ENCODE measurements at regions not wholly inside any gene's neighbourhood (a gene's known extent, or its start where the extent isn't known, plus 50 kb on each side); places are given as distances from the start of the nearest gene placed in this dataset.
A peak's percentile ranks its signal among the peaks of the same experiment; 100 is the strongest.

- Mint-ChIP-seq H3K36me3 (ENCODE audit: low read depth, unreplicated experiment) (no peaks in the 10 kb centered on the region), H3K4me3 (ENCODE audit: unreplicated experiment) (no peak overlapping the region), H3K4me1 (ENCODE audit: low read depth, unreplicated experiment) (peaks cover 26% of the 10 kb centered on the region), H3K27ac (ENCODE audit: unreplicated experiment) (peak overlapping the region; percentile 68), H3K9me3 (ENCODE audit: unreplicated experiment) (peaks cover 3% of the 10 kb centered on the region), H3K27me3 (ENCODE audit: low read depth, unreplicated experiment) (no peaks in the 10 kb centered on the region)
- Histone ChIP-seq H3K27me3 (ENCODE audit: insufficient read depth, low read length) (no peaks in the 10 kb centered on the region), H3K9me3 (ENCODE audit: insufficient read depth, low read depth, low read length) (no peaks in the 10 kb centered on the region), H3K79me2 (ENCODE audit: insufficient read depth, low read length) (no peaks in the 10 kb centered on the region), H3K9ac (ENCODE audit: low read length) (no peak overlapping the region), H3K36me3 (ENCODE audit: insufficient read depth, low read length) (no peaks in the 10 kb centered on the region), H2AFZ (ENCODE audit: low read depth, low read length) (no peak overlapping the region), H3K27ac (ENCODE audit: low read depth, low read length) (no peak overlapping the region), H3K4me1 (ENCODE audit: insufficient read depth, low read length) (peaks cover 14% of the 10 kb centered on the region), H3K4me2 (ENCODE audit: low read length) (no peak overlapping the region), H4K20me1 (ENCODE audit: insufficient read depth, low read length) (no peaks in the 10 kb centered on the region), H3K4me3 (ENCODE audit: insufficient read depth, low read depth, low read length) (no peak overlapping the region)
- DNase-seq (ENCODE audit: low read depth): no peak
- no peak for FAIRE-seq
- TF ChIP-seq EZH2 (IDR thresholded peaks at IDR 0.05; ENCODE audit: insufficient read depth, low read length) (no peak), CTCF (IDR thresholded peaks at IDR 0.05; ENCODE audit: insufficient read depth, low read depth, low read length) (no peak)
These were observed 220.2 kb upstream of the COL8A1 start for GRCh38 chr3:99418209-99418635.

- H3K4me1 Mint-ChIP-seq (ENCODE audit: low read depth, unreplicated experiment): peaks cover 40% of the 10 kb centered on the region
- H3K27ac ChIP-seq (ENCODE audit: low read depth, low read length): peak overlapping the region; percentile 68
- H3K4me1 ChIP-seq (ENCODE audit: insufficient read depth, low read length): peaks cover 24% of the 10 kb centered on the region
- TF ChIP-seq EZH2 (IDR thresholded peaks at IDR 0.05; ENCODE audit: insufficient read depth, low read length) (no peak), CTCF (IDR thresholded peaks at IDR 0.05; ENCODE audit: insufficient read depth, low read depth, low read length) (no peak)
- no peak overlapping the region for H3K4me3 ChIP-seq (ENCODE audit: insufficient read depth, low read depth, low read length)
- no peak overlapping the region for H2AFZ ChIP-seq (ENCODE audit: low read depth, low read length)
- H3K79me2 ChIP-seq (ENCODE audit: insufficient read depth, low read length): no peaks in the 10 kb centered on the region
- FAIRE-seq: peak; percentile 98
- H3K36me3 ChIP-seq (ENCODE audit: insufficient read depth, low read length): no peaks in the 10 kb centered on the region
- peak; percentile 73 for DNase-seq (ENCODE audit: low read depth)
- peak overlapping the region; percentile 14 for H3K9ac ChIP-seq (ENCODE audit: low read length)
- peak overlapping the region; percentile 58 for H3K4me2 ChIP-seq (ENCODE audit: low read length)
- peaks cover 3% of the 10 kb centered on the region for H3K9me3 Mint-ChIP-seq (ENCODE audit: unreplicated experiment)
- no peaks in the 10 kb centered on the region for H3K27me3 ChIP-seq (ENCODE audit: insufficient read depth, low read length)
- H3K36me3 Mint-ChIP-seq (ENCODE audit: low read depth, unreplicated experiment): no peaks in the 10 kb centered on the region
- H3K9me3 ChIP-seq (ENCODE audit: insufficient read depth, low read depth, low read length): no peaks in the 10 kb centered on the region
- H4K20me1 ChIP-seq (ENCODE audit: insufficient read depth, low read length): no peaks in the 10 kb centered on the region
- no peaks in the 10 kb centered on the region for H3K27me3 Mint-ChIP-seq (ENCODE audit: low read depth, unreplicated experiment)
- peak overlapping the region; percentile 78 for H3K27ac Mint-ChIP-seq (ENCODE audit: unreplicated experiment)
- no peak overlapping the region for H3K4me3 Mint-ChIP-seq (ENCODE audit: unreplicated experiment)
These were observed 224.9 kb upstream of the COL8A1 start for GRCh38 chr3:99413504-99413903.

- peak overlapping the region; percentile 77 for H3K27ac ChIP-seq (ENCODE audit: low read depth, low read length)
- no peaks in the 10 kb centered on the region for H3K36me3 ChIP-seq (ENCODE audit: insufficient read depth, low read length)
- H3K9ac ChIP-seq (ENCODE audit: low read length): peak overlapping the region; percentile 64
- H3K4me3 ChIP-seq (ENCODE audit: insufficient read depth, low read depth, low read length): no peak overlapping the region
- H3K79me2 ChIP-seq (ENCODE audit: insufficient read depth, low read length): no peaks in the 10 kb centered on the region
- Mint-ChIP-seq H3K4me1 (ENCODE audit: low read depth, unreplicated experiment) (peaks cover 37% of the 10 kb centered on the region), H3K27me3 (ENCODE audit: low read depth, unreplicated experiment) (no peaks in the 10 kb centered on the region), H3K27ac (ENCODE audit: unreplicated experiment) (peak overlapping the region; percentile 87), H3K9me3 (ENCODE audit: unreplicated experiment) (peaks cover 1% of the 10 kb centered on the region), H3K36me3 (ENCODE audit: low read depth, unreplicated experiment) (no peaks in the 10 kb centered on the region), H3K4me3 (ENCODE audit: unreplicated experiment) (no peak overlapping the region)
- peak overlapping the region; percentile 59 for H2AFZ ChIP-seq (ENCODE audit: low read depth, low read length)
- no peaks in the 10 kb centered on the region for H3K9me3 ChIP-seq (ENCODE audit: insufficient read depth, low read depth, low read length)
- FAIRE-seq (peak; percentile 89), DNase-seq (ENCODE audit: low read depth) (peak; percentile 92)
- TF ChIP-seq CTCF (IDR thresholded peaks at IDR 0.05; ENCODE audit: insufficient read depth, low read depth, low read length) (no peak), EZH2 (IDR thresholded peaks at IDR 0.05; ENCODE audit: insufficient read depth, low read length) (no peak)
- peaks cover 24% of the 10 kb centered on the region for H3K4me1 ChIP-seq (ENCODE audit: insufficient read depth, low read length)
- no peaks in the 10 kb centered on the region for H4K20me1 ChIP-seq (ENCODE audit: insufficient read depth, low read length)
- peak overlapping the region; percentile 69 for H3K4me2 ChIP-seq (ENCODE audit: low read length)
- no peaks in the 10 kb centered on the region for H3K27me3 ChIP-seq (ENCODE audit: insufficient read depth, low read length)
These were observed 227.5 kb upstream of the COL8A1 start for GRCh38 chr3:99410789-99411311.
